DOHH2 (cell line): ENCODE measurements at regions not wholly inside any gene's neighbourhood (a gene's known extent, or its start where the extent isn't known, plus 50 kb on each side); places are given as distances from the start of the nearest gene placed in this dataset.

Experiments
- CTCF ChIP-seq: fragments of 200-600 bp; sonication (generic); IDR thresholded peaks from one replicate; pipeline ENCODE4 v1.5.1; 2014; ENCODE audit warnings: antibody characterized with exemption, mild to moderate bottlenecking, low read depth, low read length; ENCODE audit not compliant: poor library complexity, severe bottlenecking
- EZH2phosphoT487 ChIP-seq: fragments of 200-600 bp; sonication (generic); IDR thresholded peaks from 2 replicates; pipeline ENCODE4 v1.6.1; 2017; ENCODE audit warnings: borderline replicate concordance, mild to moderate bottlenecking, antibody characterized with exemption, low read length, moderate library complexity, mixed read lengths

- TF ChIP-seq CTCF, result no peak
- TF ChIP-seq EZH2phosphoT487, result no peak
These were observed 231.1 kb upstream of the ZNF32 start for GRCh38 chr10:43879742-43880141.
